AG09309 (cell line): ENCODE measurements at regions not wholly inside any gene's neighbourhood (a gene's known extent, or its start where the extent isn't known, plus 50 kb on each side); places are given as distances from the start of the nearest gene placed in this dataset.

Source experiments
- DNase-seq: peaks from one replicate; pipeline ENCODE4 v3.0.0-alpha.2; 2010; ENCODE audit warnings: low read depth
- H3K4me3 ChIP-seq: 2 replicates; pipeline ENCODE4 v1.5.1; 2011; ENCODE audit warnings: mild to moderate bottlenecking, low read depth, low read length, moderate library complexity; ENCODE audit not compliant: control insufficient read depth
- CTCF ChIP-seq: IDR thresholded peaks from 2 replicates; pipeline ENCODE4 v1.5.1; 2011; ENCODE audit warnings: mild to moderate bottlenecking, low read depth, low read length, inconsistent platforms; ENCODE audit not compliant: insufficient read depth, control insufficient read depth; ENCODE audit errors: missing control alignments

DNA sequence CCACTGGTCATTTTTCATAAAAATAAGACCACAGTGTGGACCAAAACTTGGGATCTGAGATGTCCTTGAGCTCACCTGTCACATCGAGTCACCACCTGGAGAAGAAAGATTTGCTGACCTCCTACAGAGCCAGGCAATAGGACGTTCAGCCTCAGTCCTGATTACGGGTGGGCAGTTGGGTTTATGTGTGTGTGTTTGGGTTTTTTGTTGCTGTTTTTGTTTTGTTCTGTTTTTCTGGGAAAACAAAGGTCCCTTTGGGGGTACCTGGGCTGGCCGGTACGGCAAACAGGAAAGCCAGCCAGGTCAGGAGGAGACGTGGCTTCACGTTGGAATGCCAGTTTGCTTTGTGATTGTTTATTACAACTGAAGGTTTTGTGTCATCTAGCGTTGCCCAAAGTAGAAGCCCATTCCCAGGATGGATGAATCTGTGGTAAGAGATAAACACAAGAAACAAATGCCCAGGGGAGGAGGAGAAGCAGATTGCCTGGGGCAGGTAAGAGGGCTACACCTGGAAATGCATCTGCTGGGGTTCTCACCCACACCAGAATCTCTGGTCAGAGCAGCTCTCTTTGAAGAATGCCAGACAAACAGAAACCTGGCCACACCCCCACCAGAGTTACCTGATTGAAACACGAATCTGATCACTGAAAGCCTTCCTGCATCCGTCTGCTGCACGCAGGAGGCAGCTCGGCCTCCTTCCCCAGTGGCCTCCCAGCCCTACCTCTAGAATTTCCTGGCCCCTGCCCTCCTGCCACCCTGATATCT lies 100.1 kb upstream of the DIO3 start:
- H3K4me3 ChIP-seq: no peak overlapping the region
- DNase-seq: no peak
- TF ChIP-seq CTCF: no peak

DNA sequence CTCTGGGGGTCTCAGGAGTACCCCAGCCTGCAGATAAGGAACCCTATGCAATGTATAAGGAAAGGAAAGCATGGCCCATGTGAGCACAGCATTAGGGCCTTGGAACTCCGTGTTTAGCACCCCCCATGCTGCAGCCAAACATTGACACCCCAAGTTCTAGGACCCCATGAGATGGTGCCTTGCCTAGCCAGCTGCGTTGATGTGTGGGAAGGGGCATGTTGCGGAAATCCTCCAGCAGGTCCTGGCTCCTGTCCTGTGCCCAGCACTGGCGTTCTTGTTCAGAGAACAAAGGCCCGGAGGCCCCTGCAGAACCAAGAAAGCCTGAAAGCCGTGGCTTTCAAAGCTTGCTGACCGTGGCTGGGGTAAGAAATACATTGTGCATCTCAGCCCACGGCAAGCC lies 99.4 kb upstream of the DIO3 start:
- no peak for DNase-seq
- no peak for TF ChIP-seq CTCF
- no peak overlapping the region for H3K4me3 ChIP-seq

DNA sequence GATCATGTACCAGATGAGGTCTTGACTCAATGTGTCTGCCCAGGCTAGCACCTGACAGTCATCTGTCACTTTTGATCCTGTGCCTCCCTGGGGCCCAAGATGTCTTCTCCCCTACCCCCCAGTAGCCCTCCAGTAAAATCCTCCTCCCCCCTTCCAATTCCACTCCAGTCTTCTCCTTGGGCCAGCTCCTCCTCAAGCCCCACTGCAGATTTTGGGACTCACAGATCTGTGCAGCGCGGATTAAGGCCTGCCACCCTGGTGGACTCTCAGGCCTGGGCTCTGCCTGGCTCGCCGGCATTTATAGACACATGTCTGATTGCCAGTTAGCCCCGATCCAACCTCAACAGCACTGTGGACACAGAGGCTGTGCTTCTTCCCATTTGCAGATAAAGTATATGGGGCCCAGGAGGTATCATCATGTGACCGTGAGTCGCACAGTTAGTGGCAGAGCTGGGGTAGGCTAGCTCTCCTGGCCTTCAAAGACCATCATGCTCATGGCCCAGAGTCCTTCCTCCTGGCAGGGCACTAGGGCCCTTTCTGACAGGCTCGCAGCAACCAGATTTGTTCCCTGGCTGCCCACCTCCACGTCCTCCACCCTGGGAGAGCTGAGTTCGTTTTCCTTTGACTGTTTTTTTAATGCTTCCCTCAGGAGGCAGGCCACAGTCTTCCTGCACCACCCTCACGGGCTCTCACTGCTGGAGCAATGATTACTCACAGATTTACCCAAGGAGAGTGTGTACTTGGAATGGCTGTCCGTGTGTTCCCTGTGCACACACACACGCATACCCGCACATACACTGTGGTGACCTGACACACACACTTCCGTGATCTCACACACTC lies 98.3 kb upstream of the DIO3 start:
- TF ChIP-seq CTCF: no peak
- H3K4me3 ChIP-seq: no peak overlapping the region
- no peak for DNase-seq

- no peak for TF ChIP-seq CTCF
- H3K4me3 ChIP-seq: no peak overlapping the region
- DNase-seq: no peak
Observed at GRCh38 chr14:101463566-101464171, 97.6 kb upstream of the DIO3 start.

- TF ChIP-seq CTCF: no peak
- no peak overlapping the region for H3K4me3 ChIP-seq
- DNase-seq: no peak
Observed at GRCh38 chr14:101464310-101464983, 96.8 kb upstream of the DIO3 start.
